ENCODE measurements at regions not wholly inside any gene's neighbourhood (a gene's known extent, or its start where the extent isn't known, plus 50 kb on each side); places are given as distances from the start of the nearest gene placed in this dataset.

- CTCF ChIA-PET = no interaction called here
Observed at GRCh38 chr10:52977581-52977980, 205.0 kb upstream of the MBL2 start.

GRCh38 chr10:52967806-52968795, 195.5 kb upstream of the MBL2 start:
- RAD21 ChIA-PET (ENCODE audit: low non-redundant PET in 1 of 2, low total read pairs in 2 of 2, uncharacterized antibody in 2 of 2, unreplicated experiment in 2 of 2) = interaction anchor here in 1 of 2 experiments (0.7 kb wide), 1 partner anchor 430 kb away, joined by 3 read pairs; no protein-coding TSS in a partner anchor
- POLR2A ChIA-PET = no interaction called here
- Histone ChIP-seq H3K4me1 (ENCODE audit: control insufficient read depth in 1 of 2, insufficient read depth in 2 of 2, low read length in 2 of 2) (no peaks in the 10 kb centered on the region), H3K9ac (ENCODE audit: low read length) (no peak overlapping the region), H3K4me3 (replicated peaks in 1 of 2; ENCODE audit: low read depth in 1 of 2, low read length in 2 of 2) (no peak overlapping the region), H3K27me3 (ENCODE audit: insufficient read depth, low read length) (no peaks in the 10 kb centered on the region), H3K27ac (ENCODE audit: low read depth, low read length) (no peak overlapping the region), H3K9me3 (ENCODE audit: control insufficient read depth in 1 of 2, insufficient read depth in 1 of 2, low read depth in 1 of 2, low read length in 2 of 2) (peaks cover 0 to 4% of the 10 kb centered on the region in 2 experiments; a peak in 2 of 4 replicates), H4K20me1 (ENCODE audit: insufficient read depth) (no peaks in the 10 kb centered on the region; the same call in 1 of the 2 replicates), H3K4me2 (ENCODE audit: low read length) (no peak overlapping the region), H3K9me2 (ENCODE audit: insufficient read depth) (no peaks in the 10 kb centered on the region), H3K36me3 (ENCODE audit: control insufficient read depth in 1 of 2, insufficient read depth in 2 of 2, low read length in 2 of 2) (no peaks in the 10 kb centered on the region), H2AFZ (ENCODE audit: low read depth, low read length, poor library complexity, severe bottlenecking) (no peak overlapping the region), H3K79me2 (ENCODE audit: insufficient read depth, low read length) (no peaks in the 10 kb centered on the region)
- intact Hi-C loops (cut with micrococcal nuclease) = no loop called here
- DNase-seq (ENCODE audit: low read depth, low spot score) (no peak), ATAC-seq (no peak)
- CTCF ChIA-PET = no interaction called here
- BruUV-seq (replicated peaks) = no TSS peak
- no peak for TF ChIP-seq POLR2A (IDR thresholded peaks at IDR 0.05; ENCODE audit: borderline replicate concordance, extremely low read depth, insufficient read depth, insufficient read length)
- no peak for TF ChIP-seq FOSL1 (IDR thresholded peaks at IDR 0.05; ENCODE audit: low read depth)
- TF ChIP-seq ZFX (IDR thresholded peaks at IDR 0.05) = no peak

More at GRCh38 chr10:52977581-52977980, 205.0 kb upstream of the MBL2 start:
- TF ChIP-seq JUND (IDR thresholded peaks at IDR 0.05) = no peak
- TF ChIP-seq SRF (IDR thresholded peaks at IDR 0.05; ENCODE audit: low read depth) = no peak
- no peak for TF ChIP-seq SP1 (IDR thresholded peaks at IDR 0.05; ENCODE audit: low read depth)
- no peak for TF ChIP-seq CBX3 (IDR thresholded peaks at IDR 0.05; ENCODE audit: low read depth)
- no peak for TF ChIP-seq POLR2A (IDR thresholded peaks at IDR 0.05; ENCODE audit: borderline replicate concordance, extremely low read depth, insufficient read depth, insufficient read length)
- no peaks in the 10 kb centered on the region for H3K9me2 ChIP-seq (ENCODE audit: insufficient read depth)
- intact Hi-C loops (cut with micrococcal nuclease) = no loop called here
- no peaks in the 10 kb centered on the region for H3K4me1 ChIP-seq (ENCODE audit: control insufficient read depth in 1 of 2, insufficient read depth in 2 of 2, low read length in 2 of 2)
- H3K9me3 ChIP-seq (ENCODE audit: control insufficient read depth in 1 of 2, insufficient read depth in 1 of 2, low read depth in 1 of 2, low read length in 2 of 2) = peaks cover 0 to 4% of the 10 kb centered on the region in 2 experiments; a peak in 2 of 4 replicates
- H3K36me3 ChIP-seq (ENCODE audit: control insufficient read depth in 1 of 2, insufficient read depth in 2 of 2, low read length in 2 of 2) = no peaks in the 10 kb centered on the region
- no peak overlapping the region for H2AFZ ChIP-seq (ENCODE audit: low read depth, low read length, poor library complexity, severe bottlenecking)
- ATAC-seq (no peak), DNase-seq (ENCODE audit: low read depth, low spot score) (no peak)
- H3K27me3 ChIP-seq (ENCODE audit: insufficient read depth, low read length) = no peaks in the 10 kb centered on the region
- no peak overlapping the region for H3K9ac ChIP-seq (ENCODE audit: low read length)
- no peaks in the 10 kb centered on the region for H4K20me1 ChIP-seq (ENCODE audit: insufficient read depth)
- ChIA-PET RAD21 (ENCODE audit: low non-redundant PET in 1 of 2, low total read pairs in 2 of 2, uncharacterized antibody in 2 of 2, unreplicated experiment in 2 of 2) (no interaction called here), POLR2A (no interaction called here)
- H3K4me2 ChIP-seq (ENCODE audit: low read length) = no peak overlapping the region
- no peak overlapping the region for H3K27ac ChIP-seq (ENCODE audit: low read depth, low read length)
- no peak overlapping the region for H3K4me3 ChIP-seq (replicated peaks in 1 of 2; ENCODE audit: low read depth in 1 of 2, low read length in 2 of 2)
- no TSS peak for BruUV-seq (replicated peaks)
- H3K79me2 ChIP-seq (ENCODE audit: insufficient read depth, low read length) = no peaks in the 10 kb centered on the region
